Muscle layer of colon (tissue), 2 donors: ENCODE measurements at regions not wholly inside any gene's neighbourhood (a gene's known extent, or its start where the extent isn't known, plus 50 kb on each side); places are given as distances from the start of the nearest gene placed in this dataset.

Experiments
- H3K27ac ChIP-seq: one replicate; pipeline ENCODE4 v1.7.0; 2013; ENCODE audit warnings: low read depth, mild to moderate bottlenecking, low read length, moderate library complexity
- H3K27me3 ChIP-seq, 2 donors: one replicate each; pipeline ENCODE4 v1.7.0; 2013; ENCODE audit warnings: low read length in 2 of 2, mild to moderate bottlenecking in 2 of 2; ENCODE audit not compliant: insufficient read depth in 2 of 2, control insufficient read depth in 1 of 2
- H3K36me3 ChIP-seq: one replicate; pipeline ENCODE4 v1.7.0; 2013; ENCODE audit warnings: mild to moderate bottlenecking, low read length; ENCODE audit not compliant: insufficient read depth
- H3K4me1 ChIP-seq: one replicate; pipeline ENCODE4 v1.7.0; 2013; ENCODE audit warnings: mild to moderate bottlenecking, low read length; ENCODE audit not compliant: insufficient read depth
- H3K4me3 ChIP-seq, 2 donors: one replicate each; pipeline ENCODE4 v1.7.0; 2013; ENCODE audit warnings: low read length in 2 of 2, low read depth in 1 of 2, mild to moderate bottlenecking in 1 of 2, moderate library complexity in 1 of 2
- H3K9ac ChIP-seq: one replicate; pipeline ENCODE4 v1.7.0; 2013; ENCODE audit warnings: low read length
- H3K9me3 ChIP-seq: one replicate; pipeline ENCODE4 v1.7.0; 2013; ENCODE audit warnings: mild to moderate bottlenecking, low read length
- donor health status: abdominal sarcoma.
- donor health status: Adenocarcinoma of cecum.

DNA sequence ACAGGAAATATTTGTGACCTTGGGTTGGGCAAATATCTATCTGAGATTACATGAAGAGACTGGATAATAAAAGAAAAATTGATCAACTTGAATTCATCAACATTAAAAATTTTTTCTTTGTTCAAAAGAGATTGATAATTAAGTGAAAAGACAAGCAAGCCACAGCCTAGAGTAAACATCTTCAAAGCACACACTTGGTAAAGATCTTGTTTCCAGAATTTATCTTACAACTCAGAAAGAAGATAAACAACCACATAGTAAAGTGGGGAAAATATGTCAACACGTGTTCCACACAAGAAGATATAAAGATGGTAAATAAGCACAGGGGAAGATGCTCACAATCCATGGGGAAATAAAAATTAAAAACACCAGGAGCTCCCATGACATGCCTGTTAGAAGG lies 195.9 kb downstream of the SOX11 start:
- no peaks in the 10 kb centered on the region for H3K9me3 ChIP-seq
- no peaks in the 10 kb centered on the region for H3K36me3 ChIP-seq
- H3K27ac ChIP-seq, result no peak overlapping the region
- H3K4me1 ChIP-seq, result peaks cover 3% of the 10 kb centered on the region
- H3K9ac ChIP-seq, result no peak overlapping the region
- H3K4me3 ChIP-seq, result no peak overlapping the region
- no peaks in the 10 kb centered on the region for H3K27me3 ChIP-seq

GRCh38 chr2:5889519-5889918 lies 197.3 kb downstream of the SOX11 start:
- Histone ChIP-seq H3K4me1 (peaks cover 3% of the 10 kb centered on the region), H3K9me3 (no peaks in the 10 kb centered on the region), H3K4me3 (no peak overlapping the region), H3K36me3 (no peaks in the 10 kb centered on the region), H3K27me3 (no peaks in the 10 kb centered on the region), H3K9ac (no peak overlapping the region), H3K27ac (no peak overlapping the region)

- H3K27ac ChIP-seq, result no peak overlapping the region
- H3K4me3 ChIP-seq, result no peak overlapping the region
- H3K9me3 ChIP-seq, result no peaks in the 10 kb centered on the region
- no peak overlapping the region for H3K9ac ChIP-seq
- H3K36me3 ChIP-seq, result no peaks in the 10 kb centered on the region
- no peaks in the 10 kb centered on the region for H3K4me1 ChIP-seq
- H3K27me3 ChIP-seq, result no peaks in the 10 kb centered on the region
These were observed 202.2 kb downstream of the SOX11 start for GRCh38 chr2:5894355-5894754.

DNA sequence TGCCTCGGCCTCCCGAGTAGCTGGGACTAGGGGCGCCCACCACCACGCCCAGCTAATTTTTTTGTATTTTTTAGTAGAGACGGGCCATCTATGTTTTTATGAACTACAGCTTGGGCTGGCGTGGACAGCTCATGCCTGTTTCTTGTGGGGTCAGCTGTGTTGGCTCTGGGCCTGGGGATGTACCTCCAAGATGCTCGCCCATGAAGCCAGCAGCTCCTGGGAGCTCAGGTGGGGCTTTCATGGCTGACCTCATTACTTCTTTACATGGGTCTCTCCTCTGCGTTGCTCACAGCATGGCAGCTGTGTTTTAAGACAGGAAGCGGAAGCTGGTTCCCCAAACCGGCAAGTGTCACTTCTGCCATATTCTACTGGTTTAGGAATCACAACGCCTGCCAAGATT lies 203.1 kb downstream of the SOX11 start:
- Histone ChIP-seq H3K36me3 (no peaks in the 10 kb centered on the region), H3K27me3 (no peaks in the 10 kb centered on the region), H3K9me3 (no peaks in the 10 kb centered on the region), H3K9ac (no peak overlapping the region), H3K4me1 (no peaks in the 10 kb centered on the region), H3K4me3 (no peak overlapping the region), H3K27ac (no peak overlapping the region)

DNA sequence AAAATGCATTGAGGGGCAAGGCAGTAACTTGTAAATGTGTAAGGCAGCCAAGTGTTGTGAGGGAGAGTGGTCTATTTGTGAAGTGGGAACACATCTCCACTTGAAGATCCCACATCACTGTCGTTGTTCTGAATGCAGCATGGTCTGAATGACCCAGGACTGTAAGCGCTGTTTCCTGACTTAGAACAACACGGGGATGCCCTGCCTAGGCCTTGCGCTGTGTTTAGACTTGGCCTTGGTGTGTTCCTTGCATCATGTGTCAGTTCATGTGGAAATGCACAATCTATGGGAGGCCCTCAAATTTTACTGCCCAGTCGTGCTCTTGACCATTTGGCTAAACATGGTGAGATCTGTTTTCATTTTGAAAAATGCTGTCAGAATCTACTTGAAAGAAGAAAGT lies 205.1 kb downstream of the SOX11 start:
- H3K36me3 ChIP-seq, result no peaks in the 10 kb centered on the region
- no peak overlapping the region for H3K9ac ChIP-seq
- no peaks in the 10 kb centered on the region for H3K27me3 ChIP-seq
- H3K27ac ChIP-seq, result no peak overlapping the region
- H3K9me3 ChIP-seq, result no peaks in the 10 kb centered on the region
- H3K4me1 ChIP-seq, result no peaks in the 10 kb centered on the region
- no peak overlapping the region for H3K4me3 ChIP-seq

- no peaks in the 10 kb centered on the region for H3K4me1 ChIP-seq
- no peaks in the 10 kb centered on the region for H3K36me3 ChIP-seq
- H3K9ac ChIP-seq, result no peak overlapping the region
- H3K27ac ChIP-seq, result no peak overlapping the region
- H3K27me3 ChIP-seq, result no peaks in the 10 kb centered on the region
- no peak overlapping the region for H3K4me3 ChIP-seq
- H3K9me3 ChIP-seq, result no peaks in the 10 kb centered on the region
These were observed 206.5 kb downstream of the SOX11 start for GRCh38 chr2:5898667-5899066.

DNA sequence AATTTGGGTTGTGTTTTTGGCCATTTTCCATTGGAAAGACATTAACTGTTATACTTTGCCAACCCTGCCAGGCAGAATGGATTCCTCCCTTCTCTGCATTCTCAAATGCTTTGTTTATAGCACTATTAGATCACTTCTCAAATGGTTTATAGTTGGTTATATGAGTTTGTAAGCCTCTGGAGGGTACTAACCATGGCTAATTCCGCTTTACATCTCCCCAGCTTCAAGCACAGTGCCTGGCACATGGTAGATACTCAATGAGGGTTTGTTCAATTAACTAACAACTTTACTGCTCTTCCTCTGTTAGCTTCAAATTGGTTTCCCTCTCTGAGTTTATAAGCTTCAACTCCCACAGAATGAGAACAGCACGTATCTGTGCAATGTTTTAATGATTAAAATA lies 213.5 kb downstream of the SOX11 start:
- no peaks in the 10 kb centered on the region for H3K4me1 ChIP-seq
- H3K27me3 ChIP-seq, result no peaks in the 10 kb centered on the region
- no peak overlapping the region for H3K9ac ChIP-seq
- no peaks in the 10 kb centered on the region for H3K9me3 ChIP-seq
- no peaks in the 10 kb centered on the region for H3K36me3 ChIP-seq
- H3K4me3 ChIP-seq, result no peak overlapping the region
- H3K27ac ChIP-seq, result no peak overlapping the region

DNA sequence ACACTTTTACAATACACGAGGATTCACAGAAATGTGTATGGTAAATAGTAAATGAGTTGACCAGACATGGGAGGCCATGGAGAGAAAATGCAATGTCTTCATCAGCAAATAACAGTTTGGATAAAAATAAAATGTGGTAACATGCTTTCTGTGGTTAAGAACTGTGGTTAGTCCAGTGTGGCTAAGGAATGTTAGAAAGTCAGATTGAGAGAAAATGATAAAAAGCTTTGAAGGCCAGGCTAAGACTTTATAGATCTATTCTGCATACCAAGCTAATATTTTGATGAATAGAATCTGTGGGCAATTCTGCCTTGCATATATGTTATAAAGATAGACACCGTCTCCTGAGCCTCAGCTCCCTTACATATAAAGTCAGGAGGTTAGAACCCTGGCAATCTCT lies 215.9 kb downstream of the SOX11 start:
- H3K4me3 ChIP-seq, result no peak overlapping the region
- H3K27ac ChIP-seq, result no peak overlapping the region
- H3K9ac ChIP-seq, result no peak overlapping the region
- H3K9me3 ChIP-seq, result no peaks in the 10 kb centered on the region
- H3K27me3 ChIP-seq, result no peaks in the 10 kb centered on the region
- no peaks in the 10 kb centered on the region for H3K4me1 ChIP-seq
- H3K36me3 ChIP-seq, result no peaks in the 10 kb centered on the region

DNA sequence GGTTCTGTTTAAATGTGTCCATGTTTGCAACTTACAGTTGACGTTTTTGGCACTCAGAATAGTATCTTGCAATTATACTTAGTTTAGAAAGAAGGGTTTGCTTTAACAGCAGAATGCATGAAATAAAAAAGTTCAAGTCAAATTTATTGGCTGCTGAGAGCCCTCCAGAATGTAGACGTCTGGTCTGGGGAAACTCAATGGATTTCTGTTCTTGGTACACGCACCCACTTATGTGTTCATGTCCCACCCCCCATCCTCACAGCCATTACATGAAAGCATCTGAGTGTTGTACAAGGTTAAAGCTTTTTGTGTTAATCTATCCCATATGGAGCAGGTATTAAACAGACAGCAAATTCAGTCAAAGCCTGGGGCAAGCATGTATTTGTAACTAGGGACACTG lies 219.5 kb downstream of the SOX11 start:
- H3K4me3 ChIP-seq, result no peak overlapping the region
- no peak overlapping the region for H3K27ac ChIP-seq

DNA sequence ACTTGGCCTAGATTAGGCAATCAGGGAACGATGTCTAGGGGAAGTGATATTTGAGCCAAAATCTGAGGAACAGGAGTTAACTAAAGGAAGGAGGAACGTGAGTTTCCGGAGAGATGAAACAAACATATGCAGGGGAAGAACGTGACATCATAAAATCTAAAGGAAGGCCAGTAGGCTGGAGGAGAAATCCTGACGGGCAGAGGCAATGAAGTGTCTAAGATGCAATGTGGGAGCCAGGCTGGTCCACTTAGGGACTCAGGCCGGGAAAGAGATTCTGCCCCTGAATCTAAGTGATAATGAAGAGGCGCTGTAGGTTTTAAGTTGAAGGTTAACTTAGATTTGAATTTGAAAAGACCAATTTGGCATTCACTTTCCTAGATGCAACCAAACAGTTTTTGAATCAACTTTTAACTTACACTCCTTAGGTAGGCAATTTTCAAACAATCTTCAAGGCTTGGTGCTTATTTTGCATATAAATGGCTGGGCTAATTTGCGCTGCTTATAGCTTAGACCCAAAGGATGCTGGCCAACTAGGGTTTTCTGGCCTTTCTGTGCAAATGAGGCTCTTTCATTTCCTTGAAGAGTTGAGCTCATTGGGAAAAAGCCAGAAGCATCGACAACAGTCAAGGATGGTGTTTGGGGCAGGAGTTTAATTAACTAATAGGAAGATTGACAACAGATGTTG lies 221.7 kb downstream of the SOX11 start:
- H3K36me3 ChIP-seq, result no peaks in the 10 kb centered on the region
- no peaks in the 10 kb centered on the region for H3K9me3 ChIP-seq
- H3K9ac ChIP-seq, result no peak overlapping the region
- H3K27me3 ChIP-seq, result no peaks in the 10 kb centered on the region
- no peak overlapping the region for H3K4me3 ChIP-seq
- no peak overlapping the region for H3K27ac ChIP-seq
- H3K4me1 ChIP-seq, result peaks cover 11% of the 10 kb centered on the region

More for the DNA sequence above, 219.5 kb downstream of the SOX11 start:
- Histone ChIP-seq H3K4me1 (peaks cover 11% of the 10 kb centered on the region), H3K9me3 (no peaks in the 10 kb centered on the region), H3K9ac (no peak overlapping the region), H3K27me3 (no peaks in the 10 kb centered on the region), H3K36me3 (no peaks in the 10 kb centered on the region)

DNA sequence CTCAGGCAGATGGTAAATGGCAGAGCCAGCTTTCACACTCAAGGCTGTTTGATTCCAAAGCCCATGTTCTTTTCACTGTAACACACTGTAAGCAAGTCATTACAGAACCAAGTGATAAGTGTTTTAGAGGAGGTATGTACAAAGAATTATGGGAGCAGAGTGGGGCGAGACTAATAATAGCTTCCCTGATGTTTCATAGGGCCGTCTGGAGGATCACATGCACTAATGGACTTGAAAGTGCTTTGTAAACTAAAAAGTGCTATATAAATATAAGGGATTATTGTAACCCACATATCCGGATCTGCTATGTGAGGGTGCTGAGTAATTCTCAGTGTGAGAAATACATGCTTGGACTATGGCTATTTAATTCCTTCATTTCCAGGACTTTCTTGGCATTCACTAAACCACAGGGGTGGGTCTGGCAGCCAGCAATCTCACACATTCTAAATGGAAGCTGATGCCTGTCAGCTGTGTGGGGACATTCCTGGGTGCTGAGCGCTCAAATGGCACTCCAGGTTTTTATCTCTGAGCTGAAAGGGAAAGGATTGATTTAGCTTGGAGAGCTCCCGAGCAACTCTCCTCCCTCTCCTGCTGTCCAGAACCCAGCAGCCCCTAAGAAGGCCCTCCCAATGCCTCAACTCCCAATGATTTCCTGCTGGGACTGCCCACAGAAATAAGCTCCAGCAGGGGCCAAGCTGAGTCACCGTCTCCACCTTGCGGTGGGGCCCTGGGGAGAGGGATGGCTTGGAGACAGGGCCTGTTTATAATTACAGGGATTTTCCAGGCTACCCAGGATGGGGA lies 222.8 kb downstream of the SOX11 start:
- no peak overlapping the region for H3K27ac ChIP-seq
- no peak overlapping the region for H3K9ac ChIP-seq
- H3K36me3 ChIP-seq, result no peaks in the 10 kb centered on the region
- H3K27me3 ChIP-seq, result no peaks in the 10 kb centered on the region
- H3K9me3 ChIP-seq, result no peaks in the 10 kb centered on the region
- H3K4me1 ChIP-seq, result peaks cover 11% of the 10 kb centered on the region
- no peak overlapping the region for H3K4me3 ChIP-seq

DNA sequence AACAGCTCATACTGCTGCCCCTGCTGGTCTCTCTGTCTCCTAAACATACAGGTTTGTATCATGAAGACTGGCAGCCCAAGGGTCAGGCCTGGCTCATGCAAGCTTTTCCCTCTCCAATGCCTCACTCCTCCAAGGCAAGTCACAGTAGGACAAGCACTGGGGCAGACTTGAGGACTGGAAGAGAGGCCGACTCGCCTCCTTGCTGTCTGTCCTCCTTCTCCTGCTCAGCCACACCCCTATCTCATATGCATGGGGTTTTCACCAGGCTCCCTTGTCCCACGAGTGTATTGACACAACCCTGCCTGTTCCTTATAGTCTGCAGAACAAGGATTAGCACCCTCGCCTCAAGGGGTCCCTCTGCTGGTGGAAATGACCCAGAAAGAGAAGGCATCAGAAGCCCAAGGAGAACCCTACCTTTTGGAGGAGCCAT lies 223.7 kb downstream of the SOX11 start:
- no peaks in the 10 kb centered on the region for H3K27me3 ChIP-seq
- no peak overlapping the region for H3K27ac ChIP-seq
- H3K4me1 ChIP-seq, result peaks cover 11% of the 10 kb centered on the region
- H3K36me3 ChIP-seq, result no peaks in the 10 kb centered on the region
- H3K9ac ChIP-seq, result no peak overlapping the region
- no peak overlapping the region for H3K4me3 ChIP-seq
- no peaks in the 10 kb centered on the region for H3K9me3 ChIP-seq
